NB4 (cell line): ENCODE measurements at regions not wholly inside any gene's neighbourhood (a gene's known extent, or its start where the extent isn't known, plus 50 kb on each side); places are given as distances from the start of the nearest gene placed in this dataset.

ENCODE experiments used
- CTCF ChIP-seq: IDR thresholded peaks from one replicate; pipeline ENCODE4 v1.5.1; 2012; ENCODE audit warnings: low read depth, low read length
- MAX ChIP-seq: IDR thresholded peaks from 2 replicates; pipeline ENCODE4 v1.6.1; 2011; ENCODE audit warnings: low read depth, low read length
- MYC ChIP-seq: IDR thresholded peaks from 2 replicates; pipeline ENCODE4 v1.6.1; 2011; ENCODE audit warnings: low read depth, low read length
- POLR2A ChIP-seq: IDR thresholded peaks from 2 replicates; pipeline ENCODE4 v1.6.1; 2011; ENCODE audit warnings: mild to moderate bottlenecking; ENCODE audit not compliant: insufficient read length; ENCODE audit errors: extremely low read depth

GRCh38 chr6:165769884-165770283 lies 106.8 kb upstream of the PDE10A start:
- TF ChIP-seq CTCF (no peak), POLR2A (no peak), MAX (no peak), MYC (no peak)
